Ascending aorta (tissue), 2 donors: ENCODE measurements at regions not wholly inside any gene's neighbourhood (a gene's known extent, or its start where the extent isn't known, plus 50 kb on each side); places are given as distances from the start of the nearest gene placed in this dataset.

Experiments
- DNase-seq, 2 donors: peaks; one replicate each; pipeline ENCODE4 v3.0.0-alpha.2; 2019; ENCODE audit warnings: low spot score in 2 of 2
- H3K27ac ChIP-seq, 2 donors: fragments of 200-600 bp; sonication (generic); one replicate each; pipeline ENCODE4 v1.5.1; 2016 to 2017; ENCODE audit warnings: mild to moderate bottlenecking in 1 of 2
- H3K27me3 ChIP-seq: fragments of 200-600 bp; sonication (generic); one replicate; pipeline ENCODE4 v1.5.1; 2017
- H3K36me3 ChIP-seq, 2 donors: fragments of 200-600 bp; sonication (generic); one replicate each; pipeline ENCODE4 v1.5.1; 2016
- H3K4me1 ChIP-seq, 2 donors: fragments of 200-600 bp; sonication (generic); one replicate each; pipeline ENCODE4 v1.5.1; 2016 to 2017; ENCODE audit warnings: mild to moderate bottlenecking in 1 of 2
- H3K4me3 ChIP-seq, 2 donors: fragments of 200-600 bp; sonication (generic); one replicate each; pipeline ENCODE4 v1.5.1; 2016 to 2017; ENCODE audit warnings: mild to moderate bottlenecking in 1 of 2
- H3K9me3 ChIP-seq, 2 donors: fragments of 200-600 bp; sonication (generic); one replicate each; pipeline ENCODE4 v1.5.1; 2016
- CTCF ChIP-seq, 3 experiments: fragments of 200-600 bp in 2 of 3; fragments of 450-650 bp in 1 of 3; sonication (generic) in 2 of 3; IDR thresholded peaks; one replicate each; pipeline ENCODE4 v1.5.1; 2016 to 2019; ENCODE audit warnings: antibody characterized with exemption in 3 of 3, mild to moderate bottlenecking in 1 of 3, moderate library complexity in 1 of 3
- intact Hi-C: fragments of 100-400 bp; cut with DNase I; formaldehyde crosslinking; loops from one replicate; pipeline ENCODE4 v1.15.1; 2023

DNA sequence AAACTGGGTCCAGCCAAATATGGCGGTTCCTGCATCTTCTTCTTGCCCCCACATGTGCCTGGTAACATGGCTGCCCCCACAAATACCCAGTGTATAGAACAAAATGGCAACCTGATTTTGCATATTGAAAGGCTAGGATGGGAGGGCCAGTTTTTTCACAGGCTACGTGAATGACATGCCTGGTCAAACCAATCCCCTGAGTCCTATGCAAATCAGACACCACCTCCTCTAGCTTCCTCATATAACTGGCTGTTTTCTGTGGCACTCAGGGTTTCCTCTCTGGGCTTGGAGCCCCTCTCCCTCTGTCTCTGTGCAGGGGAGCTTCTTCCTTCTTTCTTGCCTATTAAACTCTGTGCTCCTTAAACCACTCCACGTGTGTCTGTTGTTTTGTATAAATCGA lies 372.1 kb downstream of the KIF16B start:
- DNase-seq: no peak
- no peak for TF ChIP-seq CTCF (IDR thresholded peaks at IDR 0.05)
- intact Hi-C loops: no loop called here
- Histone ChIP-seq H3K9me3 (no peaks in the 10 kb centered on the region), H3K27ac (no peak overlapping the region), H3K36me3 (no peaks in the 10 kb centered on the region), H3K4me3 (no peak overlapping the region), H3K27me3 (no peaks in the 10 kb centered on the region), H3K4me1 (no peaks in the 10 kb centered on the region)

DNA sequence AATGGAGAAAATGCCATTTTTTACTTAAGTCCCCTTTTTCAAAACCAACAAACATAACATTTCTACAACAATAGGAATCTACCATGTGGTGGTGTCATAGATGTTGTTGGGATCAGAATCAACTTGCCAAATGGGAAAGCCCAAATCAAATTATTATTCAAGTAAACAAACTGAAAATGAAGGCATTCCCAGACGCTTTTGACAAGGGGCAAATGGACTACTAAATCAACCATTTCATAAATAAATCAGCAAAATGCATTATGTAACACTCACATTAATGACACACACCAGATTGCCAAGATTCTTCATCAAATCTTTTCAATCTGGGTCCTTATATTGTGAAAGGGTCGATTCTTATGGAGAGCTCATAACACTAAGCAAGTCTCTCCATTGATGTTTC lies 375.6 kb downstream of the KIF16B start:
- TF ChIP-seq CTCF (IDR thresholded peaks at IDR 0.05): no peak
- no peak for DNase-seq
- H3K4me3 ChIP-seq: no peak overlapping the region
- H3K36me3 ChIP-seq: no peaks in the 10 kb centered on the region
- H3K4me1 ChIP-seq: no peaks in the 10 kb centered on the region
- H3K27ac ChIP-seq: no peak overlapping the region
- intact Hi-C loops: no loop called here
- no peaks in the 10 kb centered on the region for H3K27me3 ChIP-seq
- no peaks in the 10 kb centered on the region for H3K9me3 ChIP-seq

GRCh38 chr20:16195671-16196070 lies 377.6 kb downstream of the KIF16B start:
- Histone ChIP-seq H3K27me3 (no peaks in the 10 kb centered on the region), H3K9me3 (no peaks in the 10 kb centered on the region), H3K27ac (no peak overlapping the region), H3K36me3 (no peaks in the 10 kb centered on the region), H3K4me3 (no peak overlapping the region), H3K4me1 (no peaks in the 10 kb centered on the region)
- no peak for TF ChIP-seq CTCF (IDR thresholded peaks at IDR 0.05)
- DNase-seq: no peak
- intact Hi-C loops: no loop called here

- H3K27ac ChIP-seq: no peak overlapping the region
- H3K36me3 ChIP-seq: no peaks in the 10 kb centered on the region
- H3K27me3 ChIP-seq: no peaks in the 10 kb centered on the region
- TF ChIP-seq CTCF (IDR thresholded peaks at IDR 0.05): no peak
- no peaks in the 10 kb centered on the region for H3K9me3 ChIP-seq
- no peak overlapping the region for H3K4me3 ChIP-seq
- H3K4me1 ChIP-seq: no peaks in the 10 kb centered on the region
- no peak for DNase-seq
- intact Hi-C loops: no loop called here
Observed at GRCh38 chr20:16194617-16195360, 378.5 kb downstream of the KIF16B start.

GRCh38 chr20:16191496-16191895 lies 381.8 kb downstream of the KIF16B start:
- no peaks in the 10 kb centered on the region for H3K4me1 ChIP-seq
- no peaks in the 10 kb centered on the region for H3K36me3 ChIP-seq
- no peak overlapping the region for H3K27ac ChIP-seq
- H3K9me3 ChIP-seq: no peaks in the 10 kb centered on the region
- intact Hi-C loops: no loop called here
- no peaks in the 10 kb centered on the region for H3K27me3 ChIP-seq
- H3K4me3 ChIP-seq: no peak overlapping the region
- no peak for DNase-seq
- no peak for TF ChIP-seq CTCF (IDR thresholded peaks at IDR 0.05)

DNA sequence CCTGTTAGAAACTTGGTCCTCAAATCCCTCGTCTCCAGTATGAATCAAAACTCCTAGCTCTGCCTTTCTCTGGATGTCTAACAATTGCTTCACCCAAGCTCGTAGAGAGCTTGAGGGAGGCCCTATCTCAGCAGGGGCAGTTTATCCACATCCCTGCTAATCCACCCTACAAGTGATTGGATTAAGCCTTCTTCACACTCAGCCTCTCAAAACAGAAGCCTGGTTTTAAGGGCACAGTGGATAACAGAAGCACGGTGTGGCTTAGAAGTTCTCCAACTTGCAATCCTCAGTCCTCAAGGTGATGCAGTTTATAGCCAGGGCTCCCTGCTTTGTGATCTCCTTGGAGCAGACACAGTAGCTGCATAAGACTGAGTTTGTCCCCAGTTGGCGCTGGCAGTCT lies 383.9 kb downstream of the KIF16B start:
- no peaks in the 10 kb centered on the region for H3K4me1 ChIP-seq
- no peaks in the 10 kb centered on the region for H3K36me3 ChIP-seq
- DNase-seq: no peak
- H3K27me3 ChIP-seq: no peaks in the 10 kb centered on the region
- intact Hi-C loops: no loop called here
- no peaks in the 10 kb centered on the region for H3K9me3 ChIP-seq
- TF ChIP-seq CTCF (IDR thresholded peaks at IDR 0.05): no peak
- no peak overlapping the region for H3K4me3 ChIP-seq
- H3K27ac ChIP-seq: no peak overlapping the region
